ENCODE measurements at regions not wholly inside any gene's neighbourhood (a gene's known extent, or its start where the extent isn't known, plus 50 kb on each side); places are given as distances from the start of the nearest gene placed in this dataset.

- Histone ChIP-seq H3K9ac (ENCODE audit: insufficient read length, low read depth) (no peak overlapping the region), H3K36me3 (ENCODE audit: insufficient read depth, insufficient read length, low read length) (no peaks in the 10 kb centered on the region), H3K9me3 (ENCODE audit: insufficient read depth, low read length) (no peaks in the 10 kb centered on the region), H3K27me3 (ENCODE audit: insufficient read depth, insufficient read length) (no peaks in the 10 kb centered on the region), H3K4me1 (ENCODE audit: insufficient read depth, insufficient read length) (no peaks in the 10 kb centered on the region), H3K4me3 (ENCODE audit: insufficient read length, low read depth) (no peak overlapping the region)
- no peak for TF ChIP-seq ZNF274 (IDR thresholded peaks at IDR 0.05; ENCODE audit: low read depth, low read length)
- no peak for TF ChIP-seq SUZ12 (IDR thresholded peaks at IDR 0.05; ENCODE audit: extremely low read depth, insufficient read depth, insufficient read length)
- no peak for TF ChIP-seq YY1 (IDR thresholded peaks at IDR 0.05; ENCODE audit: insufficient read depth, insufficient read length)
- no peak for DNase-seq (ENCODE audit: low read depth, low spot score)
These were observed 244.5 kb upstream of the ANKRD30A start for GRCh38 chr10:36880898-36881297.

- Histone ChIP-seq H3K27me3 (ENCODE audit: insufficient read depth, insufficient read length) (no peaks in the 10 kb centered on the region), H3K9ac (ENCODE audit: insufficient read length, low read depth) (no peak overlapping the region), H3K9me3 (ENCODE audit: insufficient read depth, low read length) (no peaks in the 10 kb centered on the region), H3K4me1 (ENCODE audit: insufficient read depth, insufficient read length) (no peaks in the 10 kb centered on the region), H3K4me3 (ENCODE audit: insufficient read length, low read depth) (no peak overlapping the region), H3K36me3 (ENCODE audit: insufficient read depth, insufficient read length, low read length) (no peaks in the 10 kb centered on the region)
- no peak for TF ChIP-seq YY1 (IDR thresholded peaks at IDR 0.05; ENCODE audit: insufficient read depth, insufficient read length)
- no peak for TF ChIP-seq SUZ12 (IDR thresholded peaks at IDR 0.05; ENCODE audit: extremely low read depth, insufficient read depth, insufficient read length)
- no peak for TF ChIP-seq ZNF274 (IDR thresholded peaks at IDR 0.05; ENCODE audit: low read depth, low read length)
- no peak for DNase-seq (ENCODE audit: low read depth, low spot score)
These were observed 252.6 kb upstream of the ANKRD30A start for GRCh38 chr10:36872702-36873393.

GRCh38 chr10:36840788-36841187, 284.6 kb upstream of the ANKRD30A start:
- Histone ChIP-seq H3K36me3 (ENCODE audit: insufficient read depth, insufficient read length, low read length) (no peaks in the 10 kb centered on the region), H3K27me3 (ENCODE audit: insufficient read depth, insufficient read length) (no peaks in the 10 kb centered on the region), H3K4me3 (ENCODE audit: insufficient read length, low read depth) (no peak overlapping the region), H3K4me1 (ENCODE audit: insufficient read depth, insufficient read length) (no peaks in the 10 kb centered on the region), H3K9me3 (ENCODE audit: insufficient read depth, low read length) (no peaks in the 10 kb centered on the region), H3K9ac (ENCODE audit: insufficient read length, low read depth) (no peak overlapping the region)
- no peak for DNase-seq (ENCODE audit: low read depth, low spot score)
- TF ChIP-seq YY1 (IDR thresholded peaks at IDR 0.05; ENCODE audit: insufficient read depth, insufficient read length) (no peak), SUZ12 (IDR thresholded peaks at IDR 0.05; ENCODE audit: extremely low read depth, insufficient read depth, insufficient read length) (no peak), ZNF274 (IDR thresholded peaks at IDR 0.05; ENCODE audit: low read depth, low read length) (no peak)

GRCh38 chr10:36837416-36837815, 288.0 kb upstream of the ANKRD30A start:
- no peak for DNase-seq (ENCODE audit: low read depth, low spot score)
- Histone ChIP-seq H3K4me3 (ENCODE audit: insufficient read length, low read depth) (no peak overlapping the region), H3K27me3 (ENCODE audit: insufficient read depth, insufficient read length) (no peaks in the 10 kb centered on the region), H3K4me1 (ENCODE audit: insufficient read depth, insufficient read length) (no peaks in the 10 kb centered on the region), H3K9me3 (ENCODE audit: insufficient read depth, low read length) (no peaks in the 10 kb centered on the region), H3K36me3 (ENCODE audit: insufficient read depth, insufficient read length, low read length) (no peaks in the 10 kb centered on the region), H3K9ac (ENCODE audit: insufficient read length, low read depth) (no peak overlapping the region)
- TF ChIP-seq SUZ12 (IDR thresholded peaks at IDR 0.05; ENCODE audit: extremely low read depth, insufficient read depth, insufficient read length) = no peak
- TF ChIP-seq ZNF274 (IDR thresholded peaks at IDR 0.05; ENCODE audit: low read depth, low read length) = no peak

- Histone ChIP-seq H3K9ac (ENCODE audit: insufficient read length, low read depth) (no peak overlapping the region), H3K9me3 (ENCODE audit: insufficient read depth, low read length) (peaks cover 7% of the 10 kb centered on the region; the same call in 1 of the 2 replicates), H3K4me3 (ENCODE audit: insufficient read length, low read depth) (no peak overlapping the region), H3K36me3 (ENCODE audit: insufficient read depth, insufficient read length, low read length) (no peaks in the 10 kb centered on the region), H3K27me3 (ENCODE audit: insufficient read depth, insufficient read length) (no peaks in the 10 kb centered on the region), H3K4me1 (ENCODE audit: insufficient read depth, insufficient read length) (no peaks in the 10 kb centered on the region)
- no peak for TF ChIP-seq ZNF274 (IDR thresholded peaks at IDR 0.05; ENCODE audit: low read depth, low read length)
- TF ChIP-seq SUZ12 (IDR thresholded peaks at IDR 0.05; ENCODE audit: extremely low read depth, insufficient read depth, insufficient read length) = no peak
- no peak for TF ChIP-seq YY1 (IDR thresholded peaks at IDR 0.05; ENCODE audit: insufficient read depth, insufficient read length)
- no peak for DNase-seq (ENCODE audit: low read depth, low spot score)
These were observed 305.6 kb upstream of the ANKRD30A start for GRCh38 chr10:36819781-36820180.

DNA sequence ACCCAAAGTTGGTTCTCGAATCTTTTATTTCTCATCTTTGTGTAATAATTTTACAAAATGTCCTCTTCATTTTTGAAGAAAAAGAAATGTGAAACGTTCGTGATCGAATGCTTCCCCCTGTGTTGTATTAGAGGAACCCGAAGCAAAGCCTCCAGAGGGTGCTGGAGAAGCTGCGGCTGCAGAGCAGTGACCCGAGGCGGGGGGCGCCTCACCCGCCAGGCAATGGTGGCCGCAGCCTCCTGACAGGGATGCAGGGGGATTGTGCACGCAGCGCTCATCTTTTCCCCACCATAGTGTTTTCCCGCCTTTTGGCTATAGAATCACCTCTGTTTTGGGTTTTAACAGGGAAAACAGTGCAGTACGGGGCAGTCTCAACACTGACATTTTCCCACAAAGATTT, 307.5 kb upstream of the ANKRD30A start:
- peaks cover 7% of the 10 kb centered on the region; the same call in 1 of the 2 replicates for H3K9me3 ChIP-seq (ENCODE audit: insufficient read depth, low read length)
- H3K4me3 ChIP-seq (ENCODE audit: insufficient read length, low read depth) = no peak overlapping the region
- H3K4me1 ChIP-seq (ENCODE audit: insufficient read depth, insufficient read length) = no peaks in the 10 kb centered on the region
- H3K36me3 ChIP-seq (ENCODE audit: insufficient read depth, insufficient read length, low read length) = no peaks in the 10 kb centered on the region
- H3K9ac ChIP-seq (ENCODE audit: insufficient read length, low read depth) = no peak overlapping the region
- no peaks in the 10 kb centered on the region for H3K27me3 ChIP-seq (ENCODE audit: insufficient read depth, insufficient read length)
- no peak for DNase-seq (ENCODE audit: low read depth, low spot score)
- TF ChIP-seq ZNF274 (IDR thresholded peaks at IDR 0.05; ENCODE audit: low read depth, low read length) (no peak), YY1 (IDR thresholded peaks at IDR 0.05; ENCODE audit: insufficient read depth, insufficient read length) (no peak), SUZ12 (IDR thresholded peaks at IDR 0.05; ENCODE audit: extremely low read depth, insufficient read depth, insufficient read length) (no peak)

GRCh38 chr10:36808625-36809362, 316.6 kb upstream of the ANKRD30A start:
- Histone ChIP-seq H3K9me3 (ENCODE audit: insufficient read depth, low read length) (no peaks in the 10 kb centered on the region), H3K36me3 (ENCODE audit: insufficient read depth, insufficient read length, low read length) (no peaks in the 10 kb centered on the region), H3K27me3 (ENCODE audit: insufficient read depth, insufficient read length) (no peaks in the 10 kb centered on the region), H3K4me3 (ENCODE audit: insufficient read length, low read depth) (no peak overlapping the region), H3K9ac (ENCODE audit: insufficient read length, low read depth) (no peak overlapping the region), H3K4me1 (ENCODE audit: insufficient read depth, insufficient read length) (no peaks in the 10 kb centered on the region)
- TF ChIP-seq ZNF274 (IDR thresholded peaks at IDR 0.05; ENCODE audit: low read depth, low read length) (no peak), SUZ12 (IDR thresholded peaks at IDR 0.05; ENCODE audit: extremely low read depth, insufficient read depth, insufficient read length) (no peak)
- no peak for DNase-seq (ENCODE audit: low read depth, low spot score)

Data from NT2/D1 (cell line).